Right ventricle myocardium superior (tissue), 1 donor: ENCODE measurements at regions not wholly inside any gene's neighbourhood (a gene's known extent, or its start where the extent isn't known, plus 50 kb on each side); places are given as distances from the start of the nearest gene placed in this dataset.
A peak's percentile ranks its signal among the peaks of the same experiment; 100 is the strongest.

Source experiments
- ATAC-seq: fragments of 200-7000 bp; cut with Tn5 transposase; one replicate; pipeline ENCODE4 v1.9.1; 2020; ENCODE audit warnings: mild to moderate bottlenecking; ENCODE audit not compliant: poor library complexity
- DNase-seq: peaks from one replicate; pipeline ENCODE4 v3.0.0-alpha.2; 2020
- intact Hi-C: fragments of 100-400 bp; cut with DNase I; formaldehyde crosslinking; loops from one replicate; pipeline ENCODE4 v1.11.2; 2022
- donor health status: DM: no; HTN: yes; CAD: no; lungs with severe emphysema.

GRCh38 chr10:36725581-36726520 is 399.5 kb upstream of the ANKRD30A start:
- ATAC-seq (peak; percentile 76), DNase-seq (no peak)
- intact Hi-C loops: no loop called here

GRCh38 chr10:36722777-36723176 is 402.6 kb upstream of the ANKRD30A start:
- ATAC-seq: no peak
- DNase-seq: no peak
- intact Hi-C loops: no loop called here

GRCh38 chr10:36721871-36722270 is 403.5 kb upstream of the ANKRD30A start:
- intact Hi-C loops: no loop called here
- DNase-seq: no peak
- no peak for ATAC-seq

- intact Hi-C loops: no loop called here
- no peak for DNase-seq
- no peak for ATAC-seq
Measured at GRCh38 chr10:36720895-36721294, 404.5 kb upstream of the ANKRD30A start.

- intact Hi-C loops: no loop called here
- DNase-seq (no peak), ATAC-seq (no peak)
Measured at GRCh38 chr10:36717118-36717517, 408.3 kb upstream of the ANKRD30A start.

GRCh38 chr10:36716291-36716690 is 409.1 kb upstream of the ANKRD30A start:
- DNase-seq: no peak
- ATAC-seq: no peak
- intact Hi-C loops: no loop called here

- intact Hi-C loops: no loop called here
- no peak for DNase-seq
- no peak for ATAC-seq
Measured at GRCh38 chr10:36712695-36713094, 412.7 kb upstream of the ANKRD30A start.

- intact Hi-C loops: no loop called here
- ATAC-seq (no peak), DNase-seq (no peak)
Measured at GRCh38 chr10:36711361-36711760, 414.0 kb upstream of the ANKRD30A start.

- no peak for ATAC-seq
- intact Hi-C loops: no loop called here
Measured at GRCh38 chr10:36704124-36704523, 421.3 kb upstream of the ANKRD30A start.

GRCh38 chr10:36703179-36703578 is 422.2 kb upstream of the ANKRD30A start:
- intact Hi-C loops: no loop called here
- no peak for ATAC-seq
- DNase-seq: no peak

More at GRCh38 chr10:36704124-36704523, 421.3 kb upstream of the ANKRD30A start:
- no peak for DNase-seq

GRCh38 chr10:36700123-36700522 is 425.3 kb upstream of the ANKRD30A start:
- ATAC-seq (no peak), DNase-seq (no peak)
- intact Hi-C loops: no loop called here

GRCh38 chr10:36692759-36693158 is 432.6 kb upstream of the ANKRD30A start:
- ATAC-seq: no peak
- intact Hi-C loops: no loop called here
- DNase-seq: no peak

- intact Hi-C loops: no loop called here
- ATAC-seq (no peak), DNase-seq (no peak)
Measured at GRCh38 chr10:36688717-36689116, 436.7 kb upstream of the ANKRD30A start.

GRCh38 chr10:36683421-36683820 is 442.0 kb upstream of the ANKRD30A start:
- DNase-seq (no peak), ATAC-seq (no peak)
- intact Hi-C loops: no loop called here

GRCh38 chr10:36681751-36682632 is 443.4 kb upstream of the ANKRD30A start:
- ATAC-seq (no peak), DNase-seq (no peak)
- intact Hi-C loops: no loop called here

- DNase-seq: no peak
- ATAC-seq: no peak
- intact Hi-C loops: no loop called here
Measured at GRCh38 chr10:36679554-36679953, 445.8 kb upstream of the ANKRD30A start.

GRCh38 chr10:36677431-36677768 is 448.0 kb upstream of the ANKRD30A start:
- DNase-seq: no peak
- intact Hi-C loops: no loop called here
- no peak for ATAC-seq

- ATAC-seq: peak; percentile 48
- intact Hi-C loops: no loop called here
- no peak for DNase-seq
Measured at GRCh38 chr10:36676756-36677430, 448.5 kb upstream of the ANKRD30A start.

GRCh38 chr10:36676321-36676720 is 449.1 kb upstream of the ANKRD30A start:
- no peak for ATAC-seq
- intact Hi-C loops: no loop called here
- DNase-seq: no peak
